Middle frontal gyrus (tissue), 1 donor: ENCODE measurements at regions not wholly inside any gene's neighbourhood (a gene's known extent, or its start where the extent isn't known, plus 50 kb on each side); places are given as distances from the start of the nearest gene placed in this dataset.
A peak's percentile ranks its signal among the peaks of the same experiment; 100 is the strongest.

ENCODE experiments used
- DNase-seq: peaks from one replicate; pipeline ENCODE4 v3.0.0-alpha.2; 2015; ENCODE audit warnings: low spot score; ENCODE audit errors: extremely low spot score

- no peak for DNase-seq
These were observed 517.8 kb upstream of the IGFBP7 start for GRCh38 chr4:57628004-57628403.

- DNase-seq: no peak
These were observed 504.2 kb upstream of the IGFBP7 start for GRCh38 chr4:57614257-57614932.

GRCh38 chr4:57612279-57612678, 502.1 kb upstream of the IGFBP7 start:
- no peak for DNase-seq

GRCh38 chr4:57607566-57608180, 497.5 kb upstream of the IGFBP7 start:
- DNase-seq: no peak

GRCh38 chr4:57605376-57605775, 495.2 kb upstream of the IGFBP7 start:
- DNase-seq: no peak

GRCh38 chr4:57602141-57602540, 492.0 kb upstream of the IGFBP7 start:
- no peak for DNase-seq

GRCh38 chr4:57591073-57591472, 480.9 kb upstream of the IGFBP7 start:
- DNase-seq: no peak

GRCh38 chr4:57588557-57588956, 478.4 kb upstream of the IGFBP7 start:
- no peak for DNase-seq

GRCh38 chr4:57580710-57581599, 470.8 kb upstream of the IGFBP7 start:
- DNase-seq: no peak

GRCh38 chr4:57575426-57575825, 465.2 kb upstream of the IGFBP7 start:
- no peak for DNase-seq

GRCh38 chr4:57554556-57555092, 444.4 kb upstream of the IGFBP7 start:
- no peak for DNase-seq

GRCh38 chr4:57553728-57554127, 443.5 kb upstream of the IGFBP7 start:
- DNase-seq: peak; percentile 12

- DNase-seq: peak; percentile 6
These were observed 440.0 kb upstream of the IGFBP7 start for GRCh38 chr4:57550198-57550597.

- DNase-seq: no peak
These were observed 438.7 kb upstream of the IGFBP7 start for GRCh38 chr4:57548856-57549255.

GRCh38 chr4:57544811-57545654, 434.8 kb upstream of the IGFBP7 start:
- DNase-seq: no peak

- DNase-seq: no peak
These were observed 394.8 kb upstream of the IGFBP7 start for GRCh38 chr4:57504797-57505530.

GRCh38 chr4:57504139-57504538, 394.0 kb upstream of the IGFBP7 start:
- DNase-seq: no peak

GRCh38 chr4:57501720-57502119, 391.5 kb upstream of the IGFBP7 start:
- no peak for DNase-seq

- DNase-seq: no peak
These were observed 389.6 kb upstream of the IGFBP7 start for GRCh38 chr4:57499786-57500185.

GRCh38 chr4:57498251-57498650, 388.1 kb upstream of the IGFBP7 start:
- DNase-seq: no peak
